Coronary artery (tissue), 2 donors: ENCODE measurements at regions not wholly inside any gene's neighbourhood (a gene's known extent, or its start where the extent isn't known, plus 50 kb on each side); places are given as distances from the start of the nearest gene placed in this dataset.

Source experiments
- DNase-seq: peaks from one replicate; pipeline ENCODE4 v3.0.0-alpha.2; 2017; ENCODE audit warnings: low spot score
- H3K27ac ChIP-seq, 2 donors: fragments of 200-600 bp; sonication (generic); one replicate each; pipeline ENCODE4 v1.5.1; 2016 to 2019
- H3K4me3 ChIP-seq: fragments of 200-600 bp; sonication (generic); 2 replicates; pipeline ENCODE4 v1.5.1; 2016; ENCODE audit warnings: mild to moderate bottlenecking, moderate library complexity
- CTCF ChIP-seq: fragments of 200-600 bp; sonication (generic); IDR thresholded peaks from one replicate; pipeline ENCODE4 v1.5.1; 2019; ENCODE audit warnings: antibody characterized with exemption

- Histone ChIP-seq H3K4me3 (no peak overlapping the region), H3K27ac (no peak overlapping the region)
- DNase-seq, result no peak
- TF ChIP-seq CTCF, result no peak
These were observed 93.7 kb downstream of the ETS2 start for GRCh38 chr21:38899277-38899947.

GRCh38 chr21:38898422-38899096 is 92.8 kb downstream of the ETS2 start:
- DNase-seq, result no peak
- Histone ChIP-seq H3K4me3 (no peak overlapping the region), H3K27ac (no peak overlapping the region)
- TF ChIP-seq CTCF, result no peak

- no peak overlapping the region for H3K4me3 ChIP-seq
- H3K27ac ChIP-seq, result no peak overlapping the region
- no peak for TF ChIP-seq CTCF
- DNase-seq, result no peak
These were observed 92.0 kb downstream of the ETS2 start for GRCh38 chr21:38897532-38898421.

- H3K27ac ChIP-seq, result no peak overlapping the region
- no peak overlapping the region for H3K4me3 ChIP-seq
- no peak for TF ChIP-seq CTCF
- no peak for DNase-seq
These were observed 89.2 kb downstream of the ETS2 start for GRCh38 chr21:38894899-38895298.

GRCh38 chr21:38888991-38889561 is 83.3 kb downstream of the ETS2 start:
- TF ChIP-seq CTCF, result no peak
- Histone ChIP-seq H3K4me3 (no peak overlapping the region), H3K27ac (peak overlapping the region; percentile 37 to 40)
- DNase-seq, result no peak

GRCh38 chr21:38887749-38888148 is 82.0 kb downstream of the ETS2 start:
- DNase-seq, result no peak
- Histone ChIP-seq H3K27ac (no peak overlapping the region), H3K4me3 (no peak overlapping the region)
- no peak for TF ChIP-seq CTCF
